Suprapubic skin (tissue), 4 donors: ENCODE measurements at regions not wholly inside any gene's neighbourhood (a gene's known extent, or its start where the extent isn't known, plus 50 kb on each side); places are given as distances from the start of the nearest gene placed in this dataset.

ENCODE experiments used
- POLR2A ChIP-seq, 2 donors: fragments of 450-650 bp; IDR thresholded peaks; one replicate each; pipeline ENCODE4 v1.6.1; 2017; ENCODE audit warnings: antibody characterized with exemption in 2 of 2, mild to moderate bottlenecking in 2 of 2, moderate library complexity in 2 of 2
- POLR2AphosphoS5 ChIP-seq, 3 donors: sonication (generic); formaldehyde crosslinking; IDR thresholded peaks; one replicate each; pipeline ENCODE4 v1.6.1; 2017; ENCODE audit warnings: antibody characterized with exemption in 3 of 3
- TF ChIP-seq, protein P1 (sequence below), 2 donors: fragments of 200-600 bp in 1 of 2; fragments of 450-650 bp in 1 of 2; sonication (generic) in 1 of 2; IDR thresholded peaks; one replicate each; pipeline ENCODE4 v1.5.1; 2016 to 2019; ENCODE audit warnings: antibody characterized with exemption in 2 of 2, mild to moderate bottlenecking in 1 of 2, moderate library complexity in 1 of 2

- TF ChIP-seq, protein P1, sequence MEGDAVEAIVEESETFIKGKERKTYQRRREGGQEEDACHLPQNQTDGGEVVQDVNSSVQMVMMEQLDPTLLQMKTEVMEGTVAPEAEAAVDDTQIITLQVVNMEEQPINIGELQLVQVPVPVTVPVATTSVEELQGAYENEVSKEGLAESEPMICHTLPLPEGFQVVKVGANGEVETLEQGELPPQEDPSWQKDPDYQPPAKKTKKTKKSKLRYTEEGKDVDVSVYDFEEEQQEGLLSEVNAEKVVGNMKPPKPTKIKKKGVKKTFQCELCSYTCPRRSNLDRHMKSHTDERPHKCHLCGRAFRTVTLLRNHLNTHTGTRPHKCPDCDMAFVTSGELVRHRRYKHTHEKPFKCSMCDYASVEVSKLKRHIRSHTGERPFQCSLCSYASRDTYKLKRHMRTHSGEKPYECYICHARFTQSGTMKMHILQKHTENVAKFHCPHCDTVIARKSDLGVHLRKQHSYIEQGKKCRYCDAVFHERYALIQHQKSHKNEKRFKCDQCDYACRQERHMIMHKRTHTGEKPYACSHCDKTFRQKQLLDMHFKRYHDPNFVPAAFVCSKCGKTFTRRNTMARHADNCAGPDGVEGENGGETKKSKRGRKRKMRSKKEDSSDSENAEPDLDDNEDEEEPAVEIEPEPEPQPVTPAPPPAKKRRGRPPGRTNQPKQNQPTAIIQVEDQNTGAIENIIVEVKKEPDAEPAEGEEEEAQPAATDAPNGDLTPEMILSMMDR (IDR thresholded peaks at IDR 0.05) = no peak
- no peak for TF ChIP-seq POLR2A (IDR thresholded peaks at IDR 0.05)
- no peak for TF ChIP-seq POLR2AphosphoS5 (IDR thresholded peaks at IDR 0.05)
Observed at GRCh38 chr18:55811925-55812324, 223.9 kb upstream of the TCF4 start.
